Activated naive CD4-positive, alpha-beta T cell (primary cell): ENCODE measurements at regions not wholly inside any gene's neighbourhood (a gene's known extent, or its start where the extent isn't known, plus 50 kb on each side); places are given as distances from the start of the nearest gene placed in this dataset.

Source experiments
- DNase-seq, 4 experiments: peaks; one replicate each; lab custom pipeline; 2025; lab: John Stamatoyannopoulos, UW

DNA sequence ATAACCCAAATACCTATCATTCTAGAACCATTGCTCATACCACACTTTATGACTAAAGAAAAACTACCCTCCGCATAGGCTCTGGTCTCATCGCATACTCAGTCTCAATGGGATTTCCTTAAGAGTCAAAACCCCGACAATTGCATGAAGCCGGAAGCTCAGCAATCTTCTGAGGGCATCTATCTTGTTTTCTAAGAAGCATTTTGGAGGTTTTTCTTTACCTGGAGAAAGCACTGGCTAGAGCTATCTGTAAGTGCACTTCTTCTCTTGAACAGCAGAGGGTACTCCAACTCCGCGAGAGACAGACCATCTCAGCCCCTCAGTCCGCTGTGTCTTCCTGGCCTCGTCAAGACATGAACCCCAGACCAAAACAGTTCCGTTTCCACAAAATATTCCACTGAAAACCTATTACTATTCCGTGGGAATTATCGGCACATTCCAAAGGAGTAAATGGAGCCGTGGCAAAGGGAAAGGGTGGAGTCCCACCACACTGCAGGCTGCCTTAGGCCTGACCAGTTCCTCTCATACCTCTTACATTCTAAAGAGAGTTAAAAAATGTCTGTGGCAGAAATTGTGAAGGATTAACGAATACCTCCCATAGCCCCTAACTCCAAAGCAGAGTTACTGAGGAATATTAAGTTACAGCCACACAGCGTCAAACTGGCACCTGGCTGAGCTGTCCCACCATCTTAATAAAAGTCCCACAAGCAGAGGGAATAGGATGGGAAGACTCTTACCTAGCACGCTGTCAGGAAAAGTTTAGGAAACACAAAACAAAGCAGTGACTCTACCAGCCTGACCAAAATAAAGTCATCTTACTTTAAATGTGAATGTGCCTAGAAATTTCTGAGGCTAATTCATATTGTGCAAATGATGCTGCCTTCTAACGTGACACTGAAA, 325.6 kb upstream of the VRK2 start:
- DNase-seq: peak in 1 of 4 experiments; percentile 1

DNA sequence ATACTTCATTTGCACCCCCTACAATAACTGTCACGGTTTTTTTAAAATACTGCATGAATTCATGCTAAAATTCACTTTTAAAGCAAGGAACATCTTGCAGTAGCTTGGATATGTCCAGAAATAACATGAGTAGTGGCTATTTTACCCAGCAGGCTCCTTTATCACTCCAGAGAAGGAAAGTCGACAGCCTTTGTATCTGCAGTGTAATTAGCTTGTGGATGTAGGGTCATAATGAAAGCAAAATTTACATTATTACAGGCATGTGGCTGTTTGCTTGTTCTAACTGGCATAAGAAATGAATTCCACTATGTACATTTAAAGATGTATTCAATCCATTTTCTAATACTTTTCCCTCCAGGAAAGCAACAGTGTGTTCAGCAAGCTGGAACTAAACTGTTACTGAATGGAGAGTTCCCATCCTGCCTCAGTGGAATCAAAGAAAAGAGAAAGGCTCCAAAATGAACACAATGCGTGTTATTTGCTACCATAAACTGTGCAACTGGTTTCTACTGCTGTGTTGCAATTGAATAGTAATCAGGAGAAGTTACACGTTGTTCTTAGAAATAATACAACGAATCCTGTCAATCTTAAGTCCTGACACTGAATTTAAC, 321.2 kb upstream of the VRK2 start:
- no peak for DNase-seq

DNA sequence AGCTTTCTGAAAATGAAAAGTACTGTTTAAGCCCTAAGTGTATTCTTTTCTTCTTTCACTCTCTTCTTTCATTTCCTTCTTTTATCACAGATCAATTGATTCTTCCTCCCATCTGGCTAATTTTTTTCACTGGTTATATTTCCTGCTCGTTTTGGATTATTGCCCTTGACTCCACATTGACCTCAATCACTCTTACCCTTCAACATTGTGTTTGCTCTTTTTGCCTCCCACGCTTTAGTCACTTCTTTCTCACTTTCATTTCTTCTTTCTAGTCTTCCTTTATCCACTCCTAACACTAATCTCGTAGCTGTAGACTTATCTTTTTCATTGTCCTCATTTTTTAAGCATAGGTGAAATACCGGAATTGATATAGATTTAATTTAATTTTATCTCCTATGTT, 320.3 kb upstream of the VRK2 start:
- DNase-seq: no peak

DNA sequence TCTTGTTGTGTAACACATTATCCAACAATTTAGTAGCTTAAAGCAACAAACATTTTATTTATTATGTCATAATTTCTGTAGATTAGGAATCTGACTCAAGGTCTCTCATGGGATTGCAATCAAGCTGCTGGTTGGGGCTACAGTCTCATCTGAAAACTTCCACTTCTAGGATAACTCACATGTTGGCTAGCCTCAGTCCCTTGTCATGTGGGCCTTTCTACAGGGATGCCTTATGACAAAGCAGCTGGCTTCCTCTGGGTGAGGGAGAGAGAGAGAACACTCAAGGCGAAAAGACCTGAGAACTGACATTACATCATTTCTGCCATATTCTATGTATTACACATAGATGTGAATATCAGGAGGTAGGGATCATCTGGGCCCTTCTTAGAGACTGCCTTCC, 317.9 kb upstream of the VRK2 start:
- no peak for DNase-seq

DNA sequence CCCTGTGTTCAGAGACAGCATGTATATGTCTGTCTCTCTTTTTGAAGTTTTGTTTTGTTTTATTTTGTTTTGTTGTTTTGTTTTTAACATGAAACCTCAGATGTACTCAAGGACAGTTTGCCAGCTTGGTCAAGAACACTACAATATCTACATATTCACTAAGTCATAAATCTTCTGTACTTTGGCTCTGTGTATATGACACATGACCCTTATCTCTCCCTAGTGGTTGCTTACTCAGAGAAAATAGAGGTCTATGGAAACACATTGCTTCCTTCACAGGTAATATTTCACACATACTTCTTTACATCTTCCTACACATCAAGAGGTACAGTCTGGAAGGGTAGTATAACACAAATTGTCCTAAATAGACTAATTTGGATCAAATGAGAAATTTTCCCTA, 312.6 kb upstream of the VRK2 start:
- no peak for DNase-seq

DNA sequence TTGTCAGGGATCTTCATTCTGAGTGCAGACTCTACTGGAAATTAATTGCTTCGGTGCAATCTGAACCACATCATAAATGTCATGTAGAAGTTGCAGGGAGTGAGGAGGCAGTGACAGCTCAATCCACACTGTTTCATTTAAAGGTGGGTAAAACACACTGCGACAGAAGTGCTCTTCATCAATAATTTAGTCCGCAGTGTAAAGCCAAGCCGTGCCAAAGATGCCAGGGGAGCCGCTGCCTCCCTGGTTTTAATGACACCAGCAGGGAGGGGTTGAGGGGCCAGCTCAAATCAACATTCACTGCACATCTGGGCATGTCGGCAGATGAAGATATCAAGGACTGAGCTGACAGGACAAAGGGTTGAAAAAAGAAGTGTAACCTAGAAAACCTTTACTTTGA, 305.7 kb upstream of the VRK2 start:
- DNase-seq: no peak

DNA sequence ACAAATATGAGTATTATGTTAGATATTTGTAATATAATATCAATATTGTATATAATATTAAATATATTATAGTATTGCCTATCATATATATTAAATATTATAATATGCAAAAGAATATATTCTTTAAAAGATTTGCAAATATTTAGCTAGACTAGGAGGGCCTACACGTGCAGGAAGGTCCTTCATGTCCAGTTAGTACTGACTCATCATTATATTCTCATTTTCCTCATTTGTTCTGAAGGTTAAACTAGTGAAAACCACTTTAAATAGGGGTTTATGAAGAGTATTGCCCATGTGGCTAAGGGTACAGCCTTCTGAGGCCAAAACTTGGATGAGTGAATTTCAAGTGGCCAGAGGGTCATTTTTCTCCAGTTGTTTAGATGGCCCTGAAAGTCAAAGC, 293.0 kb upstream of the VRK2 start:
- DNase-seq: no peak

DNA sequence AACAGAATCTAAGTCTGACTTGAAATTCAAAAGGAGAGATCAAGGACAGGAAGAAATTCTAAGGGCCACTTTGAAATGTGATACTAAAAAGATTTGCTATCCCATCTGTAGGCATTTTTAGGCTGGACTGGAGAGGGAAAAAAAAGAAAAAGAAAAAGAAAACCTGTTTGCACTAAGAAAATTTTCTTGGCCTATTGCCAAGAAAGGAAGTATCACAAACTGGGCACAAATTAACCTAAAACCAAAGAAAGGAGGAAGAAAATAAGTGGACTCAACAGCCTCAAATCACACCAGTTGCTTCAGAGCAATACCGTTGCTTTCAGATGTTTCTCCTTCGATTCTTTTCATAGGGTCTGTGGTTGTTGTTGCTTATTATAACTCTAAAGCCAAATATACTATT, 287.9 kb upstream of the VRK2 start:
- no peak for DNase-seq

DNA sequence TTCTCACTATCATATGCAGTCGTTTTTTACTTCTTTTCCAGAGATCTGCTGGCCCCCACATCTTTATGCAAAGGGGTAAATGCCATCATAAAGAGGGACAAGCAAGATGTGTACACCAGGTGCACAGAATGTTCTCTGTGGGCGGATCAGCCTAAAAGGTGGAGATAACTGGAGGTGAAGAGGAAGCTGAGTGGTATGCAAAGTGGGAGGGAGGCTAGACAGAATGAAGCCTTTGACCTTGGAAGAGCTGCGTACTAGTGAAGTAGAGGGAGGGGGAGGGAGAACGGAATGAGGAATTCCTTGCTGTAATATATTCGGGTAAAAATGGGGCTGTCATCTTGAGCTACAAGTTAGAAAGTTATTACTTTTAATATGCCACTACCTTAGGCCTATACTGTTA, 287.5 kb upstream of the VRK2 start:
- DNase-seq: no peak

DNA sequence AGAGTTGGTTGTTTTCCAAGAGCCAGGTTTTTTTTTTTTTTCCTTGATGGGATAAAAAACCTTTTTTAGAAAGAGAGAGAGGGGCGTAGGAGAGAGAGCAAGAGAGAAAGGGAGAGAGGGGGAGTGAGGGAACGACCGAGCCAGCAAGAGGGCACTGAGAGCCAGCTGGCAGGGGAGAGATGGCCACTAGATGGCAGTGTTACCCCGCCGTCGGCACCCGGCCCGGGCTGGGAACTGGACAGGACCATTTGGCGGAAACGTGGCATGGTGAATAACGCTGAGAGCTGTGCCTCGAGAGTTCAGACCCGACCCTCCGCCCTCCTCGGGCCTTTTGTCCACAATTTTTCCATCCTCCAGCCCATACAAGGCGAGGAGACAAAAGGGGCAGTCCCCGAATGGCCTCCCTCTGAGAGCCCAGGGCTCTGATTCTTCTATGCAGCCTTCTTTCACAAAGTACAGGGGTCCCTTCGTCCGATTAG, 286.7 kb upstream of the VRK2 start:
- peak; percentile 58 to 64 (median 62) for DNase-seq

DNA sequence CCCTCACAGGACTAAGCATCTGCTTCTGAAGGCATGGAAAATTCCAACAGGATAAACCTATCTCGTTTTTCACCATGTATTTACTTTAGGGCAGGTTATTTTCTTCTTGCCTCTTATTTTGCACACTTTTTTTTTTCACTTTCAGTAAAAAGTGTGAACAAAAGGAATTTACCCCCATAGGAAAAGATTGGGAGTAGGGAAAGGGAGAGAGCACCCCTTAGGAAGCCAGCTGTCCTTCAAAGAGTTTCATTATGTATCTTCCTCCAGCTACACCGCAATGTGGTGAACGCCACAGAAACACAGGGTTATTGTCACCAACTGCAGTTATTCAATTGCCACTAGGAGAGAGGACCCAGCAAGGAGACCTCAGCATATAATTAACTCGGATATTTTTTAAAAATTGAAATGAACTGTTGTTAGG, 286.2 kb upstream of the VRK2 start:
- no peak for DNase-seq

DNA sequence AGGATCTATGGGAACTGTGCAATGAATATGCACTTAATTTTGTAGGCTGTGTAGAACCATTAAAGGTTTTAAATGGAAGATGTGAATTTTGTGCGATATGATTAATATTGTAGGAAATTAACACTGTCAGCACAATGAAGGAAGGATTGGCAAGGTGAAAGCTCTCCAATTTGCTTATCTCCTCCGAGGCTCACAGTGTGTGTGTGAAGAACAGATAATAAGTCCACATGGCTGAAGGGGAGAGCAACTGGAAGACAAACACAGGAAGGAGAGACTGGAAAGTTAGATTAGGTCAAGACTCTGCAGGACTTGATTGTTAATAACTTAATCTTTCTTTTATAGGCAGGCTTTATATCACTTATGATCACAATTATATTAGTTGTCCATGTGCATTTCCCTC, 269.7 kb upstream of the VRK2 start:
- no peak for DNase-seq

DNA sequence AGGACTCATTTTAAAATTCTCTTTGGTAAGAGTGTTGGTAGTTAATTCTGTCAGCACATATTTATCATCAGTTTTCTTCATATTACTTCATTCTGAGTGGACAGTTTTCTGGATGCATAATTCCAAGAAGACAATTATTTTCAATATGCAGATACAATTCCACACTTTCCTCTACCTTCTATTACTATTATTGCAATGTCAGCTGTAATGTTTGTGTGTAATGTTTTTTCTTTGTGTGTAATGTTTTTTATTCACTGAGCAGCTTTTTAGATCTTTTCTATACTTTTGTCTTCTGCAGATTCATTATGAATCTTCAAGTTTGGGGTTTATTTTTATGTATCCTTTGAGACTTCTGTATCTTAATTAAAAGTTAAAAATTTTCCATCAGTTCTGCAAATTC, 264.0 kb upstream of the VRK2 start:
- DNase-seq: no peak

DNA sequence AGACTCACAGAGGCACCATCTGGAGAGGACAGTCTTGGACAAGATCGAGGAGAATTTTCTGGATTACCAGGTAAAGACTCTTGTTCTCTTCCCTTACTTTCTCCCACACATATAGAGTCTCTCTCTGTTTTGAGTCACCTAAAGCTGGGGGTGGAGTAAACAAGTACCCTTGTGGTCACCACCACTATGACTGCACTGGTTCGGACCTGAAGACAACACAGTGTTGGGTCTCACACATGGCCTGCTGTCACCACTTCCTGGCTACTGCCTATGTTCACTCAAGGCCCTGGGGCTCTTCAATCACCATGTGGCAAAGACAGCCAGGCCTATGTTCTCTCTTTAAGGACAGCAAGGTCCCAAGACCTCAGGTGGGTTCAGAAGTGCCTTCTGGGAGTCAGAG, 253.3 kb upstream of the VRK2 start:
- no peak for DNase-seq

DNA sequence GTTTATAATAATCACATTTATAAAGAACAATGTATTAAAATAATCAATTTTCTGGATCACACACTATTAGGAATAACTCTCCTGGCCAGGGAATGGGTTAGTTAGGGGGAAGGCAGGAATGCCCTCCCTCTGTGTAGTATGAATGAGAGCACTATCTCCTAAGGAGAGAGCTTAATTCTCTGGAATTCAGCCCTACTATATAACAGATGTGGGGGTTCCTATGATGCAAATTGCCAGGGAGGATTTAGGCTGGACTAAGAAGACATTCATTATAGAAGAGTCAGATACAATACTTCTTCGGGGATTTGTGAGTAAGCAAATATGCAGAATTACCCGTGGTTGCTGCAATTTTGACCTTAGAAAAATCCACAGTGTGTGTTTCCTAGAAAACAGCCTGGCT, 250.1 kb upstream of the VRK2 start:
- DNase-seq: no peak

DNA sequence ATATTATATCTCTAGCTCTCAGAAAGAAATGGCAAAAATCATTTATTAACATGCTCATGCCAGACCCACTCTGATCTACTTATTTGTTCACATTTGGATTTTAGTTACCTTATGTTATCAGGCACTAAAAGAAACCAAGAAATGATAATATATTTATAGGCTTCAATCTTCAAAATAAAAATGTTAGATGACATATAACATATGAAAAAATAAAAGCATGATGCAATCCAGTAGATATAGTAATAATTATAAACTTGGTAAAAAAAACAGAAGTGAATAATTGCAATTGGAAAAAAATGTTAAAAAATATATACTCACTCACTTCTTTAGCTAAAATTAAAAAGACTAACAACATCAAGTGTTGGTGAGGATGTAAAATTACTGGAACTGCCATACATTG, 248.3 kb upstream of the VRK2 start:
- DNase-seq: no peak

DNA sequence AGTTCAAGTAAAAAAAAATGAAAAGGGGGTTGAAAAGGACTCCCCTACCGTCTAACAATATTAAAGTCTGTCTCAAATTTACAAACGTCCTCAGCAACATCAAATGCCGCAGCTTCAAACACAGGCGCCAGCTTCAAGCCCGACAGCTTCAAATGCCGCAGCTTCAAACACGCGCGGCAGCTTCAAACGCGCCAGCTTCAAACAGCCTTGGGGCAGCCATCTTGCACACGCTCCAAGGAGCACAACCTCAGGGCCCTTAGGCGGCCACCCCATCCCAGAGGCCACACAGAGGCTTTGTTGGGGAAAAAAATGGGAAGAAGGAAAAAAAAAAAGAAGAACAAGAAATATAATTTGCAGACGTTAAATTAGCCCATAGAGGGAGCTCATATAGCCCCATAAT, 244.4 kb upstream of the VRK2 start:
- DNase-seq: no peak

DNA sequence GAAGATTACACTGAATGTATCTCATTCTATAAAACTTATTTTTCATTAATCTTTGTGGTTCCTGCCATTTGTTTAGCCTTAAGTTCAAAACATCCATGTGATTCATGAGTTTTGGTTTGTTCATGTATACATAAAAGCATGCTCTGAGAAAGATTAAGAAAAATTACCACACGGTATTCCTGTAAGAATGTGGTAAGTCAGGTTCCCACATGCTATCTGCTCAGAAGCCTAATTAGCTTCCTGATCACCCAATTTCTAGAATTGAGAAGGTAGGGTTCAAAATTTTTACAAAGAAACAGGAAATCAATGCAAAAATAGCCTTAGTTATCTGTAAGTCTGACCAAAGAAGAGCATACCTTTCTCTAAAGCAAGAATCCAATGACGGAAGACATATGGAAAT, 241.6 kb upstream of the VRK2 start:
- no peak for DNase-seq

DNA sequence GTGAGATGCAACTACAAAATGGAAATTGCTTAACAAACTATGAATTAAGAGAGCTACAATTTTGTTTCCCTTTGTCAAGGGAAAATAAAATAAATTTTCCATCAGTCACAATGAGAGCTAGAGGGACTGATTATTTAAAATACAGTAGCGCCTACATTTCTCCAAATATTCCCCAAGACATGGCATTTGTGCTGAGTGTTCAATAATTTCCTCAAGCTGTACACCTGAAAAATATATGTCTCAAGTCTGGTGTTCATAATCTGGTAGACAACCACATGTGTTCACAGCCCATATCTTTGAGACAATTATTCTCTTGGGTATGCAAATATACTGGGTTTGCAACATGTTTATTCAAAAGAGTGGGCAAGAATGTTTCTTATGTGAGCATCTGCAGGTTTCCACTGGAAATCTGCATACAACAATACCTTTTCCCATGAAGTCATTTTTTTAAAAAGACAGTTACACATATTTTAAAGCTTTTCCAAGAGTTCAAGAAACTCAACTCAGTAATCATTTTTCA, 240.1 kb upstream of the VRK2 start:
- no peak for DNase-seq

DNA sequence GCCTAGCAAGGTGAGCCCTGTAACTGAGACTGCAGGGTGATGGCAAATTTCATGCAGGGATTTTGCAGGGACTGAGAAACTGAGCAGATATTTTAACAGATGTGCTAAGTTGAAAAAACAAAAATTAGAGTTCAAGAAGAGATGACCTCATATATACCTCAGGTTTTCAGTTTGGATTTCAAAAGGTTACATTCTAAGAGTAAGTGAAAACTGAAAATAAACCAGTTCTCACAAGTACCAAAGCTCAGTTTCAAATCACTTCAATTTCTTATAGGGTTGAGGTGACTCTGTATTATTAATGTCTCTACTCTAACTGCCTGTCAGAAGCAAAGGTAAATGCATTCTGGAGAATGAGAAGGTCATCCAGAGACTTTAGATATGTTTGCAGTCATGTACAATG, 237.4 kb upstream of the VRK2 start:
- DNase-seq: no peak

DNA sequence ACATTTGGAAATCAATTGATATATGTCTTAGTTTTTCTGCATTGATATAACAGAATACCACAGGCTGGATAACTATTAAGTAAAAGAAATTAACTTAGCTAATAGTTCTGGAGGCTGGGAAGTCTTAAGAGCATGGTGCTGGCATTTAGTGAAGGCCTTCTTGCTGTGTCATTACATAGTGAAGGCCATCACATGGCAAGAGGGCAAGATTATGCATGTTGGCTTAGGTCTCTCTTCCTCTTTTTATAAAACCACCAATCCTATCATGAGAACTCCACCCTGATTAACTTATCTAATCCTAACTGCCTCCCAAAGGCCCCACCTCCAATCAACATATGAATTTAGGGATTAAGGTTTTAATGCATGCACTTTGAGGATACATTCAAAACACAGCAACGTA, 225.5 kb upstream of the VRK2 start:
- DNase-seq: no peak

DNA sequence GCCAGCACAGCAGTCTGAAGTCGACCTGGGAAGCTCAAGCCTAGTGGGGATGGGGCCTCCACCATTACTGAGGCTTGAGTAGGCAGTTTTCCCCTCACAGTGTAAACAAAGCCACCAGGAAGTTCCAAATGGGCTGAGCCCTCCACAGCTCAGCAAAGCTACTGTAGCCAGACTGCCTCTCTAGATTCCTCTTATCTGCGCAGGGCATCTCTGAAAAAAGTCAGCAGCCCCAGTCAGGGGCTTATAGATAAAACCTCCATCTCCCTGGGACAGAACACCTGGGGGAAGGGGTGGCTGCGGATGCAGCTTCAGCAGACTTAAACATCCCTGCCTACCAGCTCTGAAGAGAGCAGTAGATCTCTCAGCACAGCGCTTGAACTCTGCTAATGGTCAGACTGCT, 218.4 kb upstream of the VRK2 start:
- no peak for DNase-seq

DNA sequence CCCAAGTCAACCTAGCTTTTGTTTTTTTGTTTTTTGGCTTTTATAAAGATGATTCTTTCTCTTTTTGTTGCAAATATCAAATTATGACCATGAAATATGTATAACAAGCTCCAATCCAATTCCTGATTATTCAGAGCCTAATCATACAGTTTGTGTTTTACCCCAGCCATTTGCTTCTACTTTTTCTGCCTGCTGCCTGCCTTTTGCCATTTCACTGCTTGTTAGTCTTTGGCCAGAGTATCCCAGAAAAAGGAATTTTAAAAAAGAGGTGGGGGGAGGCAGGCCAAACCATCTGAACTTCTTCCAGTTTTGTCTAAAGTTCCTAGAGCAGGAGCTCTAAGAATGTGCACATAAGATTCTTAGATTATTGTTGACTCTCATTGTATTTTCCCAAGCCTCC, 211.9 kb upstream of the VRK2 start:
- DNase-seq: no peak
